GM11168 (cell line): ENCODE measurements at regions not wholly inside any gene's neighbourhood (a gene's known extent, or its start where the extent isn't known, plus 50 kb on each side); places are given as distances from the start of the nearest gene placed in this dataset.
"Not testable (repeated sequence)": the region's sequence is repeated elsewhere in the genome, so short reads cannot be mapped to it uniquely, and the experiment has no call there.

ENCODE experiments used
- in situ Hi-C: fragments of 300-500 bp; cut with MboI; formaldehyde crosslinking; loops from one replicate; pipeline ENCODE4 v1.12.0; 2022; ENCODE audit warnings: low sequenced_read_pairs; ENCODE audit not compliant: unreplicated experiment

GRCh38 chr13:34152996-34153395, 335.0 kb downstream of the RFC3 start:
- in situ Hi-C loops, result no loop called here

GRCh38 chr13:34153428-34154180, 335.7 kb downstream of the RFC3 start:
- in situ Hi-C loops, result no loop called here

GRCh38 chr13:34155931-34156607, 338.1 kb downstream of the RFC3 start:
- in situ Hi-C loops, result no loop called here

- in situ Hi-C loops, result no loop called here
Observed at GRCh38 chr13:34156841-34157365, 339.0 kb downstream of the RFC3 start.

- in situ Hi-C loops, result no loop called here
Observed at GRCh38 chr13:34159946-34160345, 342.0 kb downstream of the RFC3 start.

- in situ Hi-C loops, result no loop called here
Observed at GRCh38 chr13:34161931-34162543, 344.1 kb downstream of the RFC3 start.

- in situ Hi-C loops, result no loop called here
Observed at GRCh38 chr13:34162544-34162933, 344.6 kb downstream of the RFC3 start.

- in situ Hi-C loops, result no loop called here
Observed at GRCh38 chr13:34164582-34164981, 346.6 kb downstream of the RFC3 start.

GRCh38 chr13:34165158-34165557, 347.2 kb downstream of the RFC3 start:
- in situ Hi-C loops, result no loop called here

- in situ Hi-C loops, result no loop called here
Observed at GRCh38 chr13:34166406-34166805, 348.5 kb downstream of the RFC3 start.

GRCh38 chr13:34167347-34167746, 349.4 kb downstream of the RFC3 start:
- in situ Hi-C loops, result no loop called here

GRCh38 chr13:34172048-34172447, 354.1 kb downstream of the RFC3 start:
- in situ Hi-C loops, result no loop called here

GRCh38 chr13:34174671-34175145, 356.8 kb downstream of the RFC3 start:
- in situ Hi-C loops, result no loop called here

- in situ Hi-C loops, result no loop called here
Observed at GRCh38 chr13:34175551-34175950, 357.6 kb downstream of the RFC3 start.

- in situ Hi-C loops, result no loop called here
Observed at GRCh38 chr13:34176633-34177032, 358.7 kb downstream of the RFC3 start.

GRCh38 chr13:34179481-34179880, 361.5 kb downstream of the RFC3 start:
- in situ Hi-C loops, result no loop called here

- in situ Hi-C loops, result no loop called here
Observed at GRCh38 chr13:34179927-34180326, 362.0 kb downstream of the RFC3 start.

- in situ Hi-C loops, result not testable (repeated sequence)
Observed at GRCh38 chr13:34181256-34181655, 363.3 kb downstream of the RFC3 start.

- in situ Hi-C loops, result no loop called here
Observed at GRCh38 chr13:34189946-34190345, 372.0 kb downstream of the RFC3 start.

- in situ Hi-C loops, result no loop called here
Observed at GRCh38 chr13:34201050-34201913, 383.3 kb downstream of the RFC3 start.
